ENCODE measurements at regions not wholly inside any gene's neighbourhood (a gene's known extent, or its start where the extent isn't known, plus 50 kb on each side); places are given as distances from the start of the nearest gene placed in this dataset.

DNA sequence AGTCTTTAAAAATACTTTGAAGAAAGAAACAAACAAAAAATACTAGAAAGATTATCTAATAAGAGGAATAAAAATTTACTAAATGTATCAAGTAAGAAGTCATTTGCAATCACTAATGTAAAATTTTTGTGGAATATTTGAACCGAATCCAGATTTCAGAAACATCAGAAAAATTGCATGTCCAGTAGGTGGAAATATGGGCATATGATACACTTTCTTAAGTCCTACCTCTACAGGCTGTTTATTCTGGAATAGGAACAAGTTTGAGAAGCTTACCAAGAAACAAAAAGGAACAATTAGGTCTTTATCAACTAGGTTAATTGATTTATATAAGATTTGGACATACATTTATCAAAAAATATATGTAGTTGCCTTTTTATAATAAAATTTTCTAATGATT is 292.9 kb upstream of the ROBO1 start:
- TF ChIP-seq, protein P1, sequence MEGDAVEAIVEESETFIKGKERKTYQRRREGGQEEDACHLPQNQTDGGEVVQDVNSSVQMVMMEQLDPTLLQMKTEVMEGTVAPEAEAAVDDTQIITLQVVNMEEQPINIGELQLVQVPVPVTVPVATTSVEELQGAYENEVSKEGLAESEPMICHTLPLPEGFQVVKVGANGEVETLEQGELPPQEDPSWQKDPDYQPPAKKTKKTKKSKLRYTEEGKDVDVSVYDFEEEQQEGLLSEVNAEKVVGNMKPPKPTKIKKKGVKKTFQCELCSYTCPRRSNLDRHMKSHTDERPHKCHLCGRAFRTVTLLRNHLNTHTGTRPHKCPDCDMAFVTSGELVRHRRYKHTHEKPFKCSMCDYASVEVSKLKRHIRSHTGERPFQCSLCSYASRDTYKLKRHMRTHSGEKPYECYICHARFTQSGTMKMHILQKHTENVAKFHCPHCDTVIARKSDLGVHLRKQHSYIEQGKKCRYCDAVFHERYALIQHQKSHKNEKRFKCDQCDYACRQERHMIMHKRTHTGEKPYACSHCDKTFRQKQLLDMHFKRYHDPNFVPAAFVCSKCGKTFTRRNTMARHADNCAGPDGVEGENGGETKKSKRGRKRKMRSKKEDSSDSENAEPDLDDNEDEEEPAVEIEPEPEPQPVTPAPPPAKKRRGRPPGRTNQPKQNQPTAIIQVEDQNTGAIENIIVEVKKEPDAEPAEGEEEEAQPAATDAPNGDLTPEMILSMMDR (IDR thresholded peaks at IDR 0.05) = no peak
- no peak for TF ChIP-seq POLR2A (IDR thresholded peaks at IDR 0.05)

Data from testis (tissue), 2 donors.